GM23248 (cell line): ENCODE measurements at regions not wholly inside any gene's neighbourhood (a gene's known extent, or its start where the extent isn't known, plus 50 kb on each side); places are given as distances from the start of the nearest gene placed in this dataset.

Experiments used
- DNase-seq: peaks from one replicate; pipeline ENCODE4 v3.0.0-alpha.2; 2015
- H2AFZ ChIP-seq: fragments of 200-600 bp; sonication (generic); 2 replicates; pipeline ENCODE4 v1.6.1; 2016; ENCODE audit warnings: antibody characterized with exemption
- H3F3A ChIP-seq: fragments of 200-600 bp; sonication (generic); 2 replicates; pipeline ENCODE4 v1.6.1; 2016; ENCODE audit warnings: mild to moderate bottlenecking, antibody characterized with exemption, mixed run types; ENCODE audit not compliant: insufficient read depth
- H3K27ac ChIP-seq: fragments of 200-600 bp; sonication (generic); 2 replicates; pipeline ENCODE4 v1.5.1; 2016; ENCODE audit warnings: mild to moderate bottlenecking
- H3K27me3 ChIP-seq: fragments of 200-600 bp; sonication (generic); replicated peaks from 2 replicates; pipeline ENCODE4 v1.6.1; 2016; ENCODE audit warnings: mild to moderate bottlenecking; ENCODE audit not compliant: insufficient read depth
- H3K36me3 ChIP-seq: fragments of 200-600 bp; sonication (generic); 2 replicates; pipeline ENCODE4 v1.6.1; 2016; ENCODE audit warnings: low read depth, mild to moderate bottlenecking
- H3K4me1 ChIP-seq: fragments of 200-600 bp; sonication (generic); 2 replicates; pipeline ENCODE4 v1.6.1; 2016; ENCODE audit warnings: mild to moderate bottlenecking; ENCODE audit not compliant: insufficient read depth
- H3K4me2 ChIP-seq: fragments of 200-600 bp; sonication (generic); one replicate; pipeline ENCODE4 v1.6.1; 2016; ENCODE audit warnings: mild to moderate bottlenecking; ENCODE audit not compliant: unreplicated experiment
- H3K4me3 ChIP-seq: fragments of 200-600 bp; sonication (generic); 2 replicates; pipeline ENCODE4 v1.5.1; 2016; ENCODE audit warnings: mild to moderate bottlenecking
- H3K79me2 ChIP-seq: fragments of 200-600 bp; sonication (generic); 2 replicates; pipeline ENCODE4 v1.6.1; 2016; ENCODE audit warnings: mild to moderate bottlenecking; ENCODE audit not compliant: insufficient read depth
- H3K9ac ChIP-seq: fragments of 200-600 bp; sonication (generic); 2 replicates; pipeline ENCODE4 v1.6.1; 2016; ENCODE audit warnings: mild to moderate bottlenecking
- H3K9me2 ChIP-seq: fragments of 200-600 bp; sonication (generic); 2 replicates; pipeline ENCODE4 v1.6.1; 2016; ENCODE audit warnings: mixed run types, mild to moderate bottlenecking, moderate library complexity; ENCODE audit not compliant: insufficient read depth
- H3K9me3 ChIP-seq: fragments of 200-600 bp; sonication (generic); one replicate; pipeline ENCODE4 v1.6.1; 2017; ENCODE audit warnings: low read depth
- H4K20me1 ChIP-seq: fragments of 200-600 bp; sonication (generic); 2 replicates; pipeline ENCODE4 v1.6.0; 2016; ENCODE audit not compliant: insufficient read depth
- EZH2 ChIP-seq: fragments of 200-600 bp; sonication (generic); IDR thresholded peaks from 2 replicates; pipeline ENCODE4 v1.6.1; 2018; ENCODE audit warnings: antibody characterized with exemption, mild to moderate bottlenecking; ENCODE audit not compliant: insufficient read depth, poor library complexity, severe bottlenecking
- EZH2phosphoT487 ChIP-seq: fragments of 200-600 bp; sonication (generic); IDR thresholded peaks from 2 replicates; pipeline ENCODE4 v1.6.1; 2018; ENCODE audit warnings: antibody characterized with exemption, moderate library complexity, mild to moderate bottlenecking, low read depth; ENCODE audit not compliant: insufficient read depth
- WGBS, 2 experiments: methylation state at CpG; one replicate each; pipeline ENCODE4 v1.1.6; 2015 to 2017; ENCODE audit warnings: low lambda C conversion rate in 2 of 2, low coverage in 1 of 2; ENCODE audit errors: missing lambda C conversion rate in 2 of 2; 5-methylcytosine and 5-hydroxymethylcytosine counted together
- in situ Hi-C: fragments of 300-500 bp; cut with MboI; formaldehyde crosslinking; loops from 2 replicates; pipeline ENCODE4 v1.15.0; 2020

DNA sequence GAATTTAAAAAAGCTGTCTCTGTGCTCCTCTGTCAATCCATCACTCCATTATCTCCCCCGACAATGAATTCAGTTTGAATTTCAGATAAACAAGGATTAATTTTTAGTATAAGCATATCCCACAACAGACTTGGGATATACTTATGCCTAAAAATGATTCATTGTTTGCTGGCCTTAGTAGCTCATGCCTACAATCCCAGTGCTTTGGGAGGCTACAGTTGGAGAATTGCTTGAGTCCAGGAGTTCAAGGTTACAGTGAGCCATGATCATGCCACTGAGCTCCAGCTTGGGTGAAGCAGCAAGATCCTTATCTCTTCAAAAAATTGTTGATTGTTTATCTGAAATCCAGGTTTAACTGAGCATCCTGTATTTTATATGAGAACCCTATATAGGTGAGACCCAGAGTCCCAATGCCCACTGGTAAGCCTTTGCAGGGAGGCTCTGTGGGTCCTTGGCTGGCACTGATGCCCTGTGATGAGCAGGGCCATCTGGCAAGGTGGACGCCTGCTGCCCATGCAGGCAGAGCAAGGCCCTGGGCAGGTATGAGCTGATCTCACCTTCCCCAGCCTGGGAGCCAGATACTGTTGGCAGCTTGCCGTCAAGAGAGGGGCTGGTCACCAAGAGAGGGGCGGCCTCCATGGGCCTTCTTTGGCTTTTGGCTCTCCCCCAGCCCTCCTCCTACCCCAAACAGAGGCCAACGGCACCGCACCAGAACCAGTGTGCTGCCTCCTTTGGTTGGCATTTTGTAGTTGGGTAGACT, 158.7 kb downstream of the SEC14L1 start:
- Histone ChIP-seq H3K4me3 (no peak overlapping the region), H2AFZ (no peak overlapping the region), H3K9me2 (no peaks in the 10 kb centered on the region), H3K9me3 (no peaks in the 10 kb centered on the region), H3K27ac (no peak overlapping the region), H3K79me2 (no peaks in the 10 kb centered on the region), H3K4me1 (peaks cover 8% of the 10 kb centered on the region), H4K20me1 (no peaks in the 10 kb centered on the region), H3K27me3 (no peaks in the 10 kb centered on the region), H3K36me3 (no peaks in the 10 kb centered on the region), H3F3A (peaks cover 8% of the 10 kb centered on the region), H3K4me2 (no peak overlapping the region), H3K9ac (no peak overlapping the region)
- in situ Hi-C loops, result no loop called here
- 92 to 94% methylated on average over 6 of the region's 6 CpGs for WGBS, 2 experiments
- no peak for DNase-seq
- TF ChIP-seq EZH2phosphoT487 (no peak), EZH2 (no peak)

- no peak overlapping the region for H3K4me3 ChIP-seq
- no peak overlapping the region for H3K4me2 ChIP-seq
- peaks cover 15% of the 10 kb centered on the region for H3K4me1 ChIP-seq
- H2AFZ ChIP-seq, result no peak overlapping the region
- H3K27me3 ChIP-seq, result no peaks in the 10 kb centered on the region
- H3K9ac ChIP-seq, result no peak overlapping the region
- no peaks in the 10 kb centered on the region for H3K9me3 ChIP-seq
- H3K79me2 ChIP-seq, result no peaks in the 10 kb centered on the region
- H3K27ac ChIP-seq, result no peak overlapping the region
- H4K20me1 ChIP-seq, result no peaks in the 10 kb centered on the region
- DNase-seq, result no peak
- TF ChIP-seq EZH2phosphoT487, result no peak
- no peak for TF ChIP-seq EZH2
- H3F3A ChIP-seq, result peaks cover 15% of the 10 kb centered on the region
- 94% methylated on average over 4 of the region's 4 CpGs for WGBS, 2 experiments
- in situ Hi-C loops, result no loop called here
- no peaks in the 10 kb centered on the region for H3K9me2 ChIP-seq
- no peaks in the 10 kb centered on the region for H3K36me3 ChIP-seq
Measured at GRCh38 chr17:77300016-77300686, 159.4 kb downstream of the SEC14L1 start.

DNA sequence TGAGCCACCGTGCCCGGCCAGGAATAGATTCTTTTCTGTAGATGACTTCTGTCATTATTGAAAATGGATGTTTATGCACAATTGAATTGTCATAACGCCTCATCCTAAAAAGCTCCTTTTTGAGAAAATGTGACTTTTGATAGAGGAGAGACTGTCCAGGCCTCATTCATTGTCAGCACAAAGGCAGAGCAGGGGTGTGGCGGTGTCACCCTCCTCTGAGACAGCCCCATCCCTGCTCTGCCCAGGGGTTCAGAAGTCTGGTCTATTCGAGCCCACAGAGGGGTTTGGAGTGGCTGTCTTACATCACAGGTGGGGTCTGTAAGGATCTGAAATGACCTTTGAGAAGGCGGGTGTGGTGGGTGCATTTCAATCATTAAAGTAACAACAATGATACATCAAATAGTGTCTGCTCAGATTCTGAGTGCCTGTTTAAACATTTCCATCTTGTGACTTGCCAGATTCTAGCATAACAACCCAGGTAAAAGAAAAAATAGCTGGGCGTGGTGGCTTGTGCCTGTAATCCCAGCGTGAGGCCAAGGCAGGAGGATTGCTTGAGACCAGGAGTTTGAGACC, 161.0 kb downstream of the SEC14L1 start:
- Histone ChIP-seq H3K79me2 (no peaks in the 10 kb centered on the region), H3K4me2 (no peak overlapping the region), H3K27me3 (no peaks in the 10 kb centered on the region), H3F3A (peaks cover 15% of the 10 kb centered on the region), H3K4me3 (no peak overlapping the region), H3K27ac (no peak overlapping the region), H3K9ac (no peak overlapping the region), H2AFZ (no peak overlapping the region), H3K9me2 (no peaks in the 10 kb centered on the region), H3K9me3 (no peaks in the 10 kb centered on the region), H4K20me1 (no peaks in the 10 kb centered on the region), H3K4me1 (peaks cover 19% of the 10 kb centered on the region), H3K36me3 (no peaks in the 10 kb centered on the region)
- TF ChIP-seq EZH2phosphoT487 (no peak), EZH2 (no peak)
- 90 to 91% methylated on average over 8 of the region's 8 CpGs for WGBS, 2 experiments
- no peak for DNase-seq
- in situ Hi-C loops, result no loop called here

GRCh38 chr17:77302682-77303081, 161.9 kb downstream of the SEC14L1 start:
- Histone ChIP-seq H3K4me2 (no peak overlapping the region), H2AFZ (no peak overlapping the region), H3K79me2 (no peaks in the 10 kb centered on the region), H3K9ac (no peak overlapping the region), H3K9me2 (no peaks in the 10 kb centered on the region), H4K20me1 (no peaks in the 10 kb centered on the region), H3K9me3 (no peaks in the 10 kb centered on the region), H3K4me3 (no peak overlapping the region), H3K36me3 (no peaks in the 10 kb centered on the region), H3F3A (peaks cover 15% of the 10 kb centered on the region), H3K27me3 (no peaks in the 10 kb centered on the region), H3K4me1 (peaks cover 22% of the 10 kb centered on the region), H3K27ac (peak overlapping the region; percentile 91; the same call in 1 of the 2 replicates)
- WGBS, 2 experiments, result 98 to 99% methylated on average over 8 of the region's 8 CpGs
- in situ Hi-C loops, result no loop called here
- DNase-seq, result no peak
- TF ChIP-seq EZH2phosphoT487 (no peak), EZH2 (no peak)
